Astrocyte (in vitro differentiated cells and primary cell): ENCODE measurements at regions not wholly inside any gene's neighbourhood (a gene's known extent, or its start where the extent isn't known, plus 50 kb on each side); places are given as distances from the start of the nearest gene placed in this dataset.

ENCODE experiments used
- DNase-seq: peaks from one replicate; pipeline ENCODE4 v3.0.0-alpha.2; 2010; ENCODE audit warnings: low read depth
- FAIRE-seq: peaks from 2 replicates; lab custom pipeline; 2011; peaks lifted over from hg19 to GRCh38; lab: Jason Lieb, UNC
- H2AFZ ChIP-seq: 2 replicates; pipeline ENCODE4 v1.6.0; 2012; ENCODE audit warnings: low read depth, low read length, inconsistent platforms
- H3K27ac ChIP-seq: 2 replicates; pipeline ENCODE4 v1.5.1; 2011; ENCODE audit warnings: low read depth, low read length, inconsistent platforms
- H3K27me3 ChIP-seq: 2 replicates; pipeline ENCODE4 v1.6.0; 2011; ENCODE audit warnings: low read length, inconsistent platforms; ENCODE audit not compliant: insufficient read depth
- H3K36me3 ChIP-seq: 2 replicates; pipeline ENCODE4 v1.5.1; 2011; ENCODE audit warnings: low read length, inconsistent platforms; ENCODE audit not compliant: insufficient read depth
- H3K4me1 ChIP-seq: 2 replicates; pipeline ENCODE4 v1.5.1; 2011; ENCODE audit warnings: low read length, inconsistent platforms; ENCODE audit not compliant: insufficient read depth
- H3K4me2 ChIP-seq: 2 replicates; pipeline ENCODE4 v1.6.0; 2012; ENCODE audit warnings: low read length, inconsistent platforms
- H3K4me3 ChIP-seq: 2 replicates; pipeline ENCODE4 v1.5.1; 2011; ENCODE audit warnings: low read depth, mild to moderate bottlenecking, low read length, inconsistent platforms; ENCODE audit not compliant: insufficient read depth
- H3K79me2 ChIP-seq: 2 replicates; pipeline ENCODE4 v1.6.0; 2012; ENCODE audit warnings: mild to moderate bottlenecking, low read length, inconsistent platforms; ENCODE audit not compliant: insufficient read depth
- H3K9ac ChIP-seq: 2 replicates; pipeline ENCODE4 v1.6.0; 2012; ENCODE audit warnings: mild to moderate bottlenecking, low read length, inconsistent platforms
- H3K9me3 ChIP-seq: 2 replicates; pipeline ENCODE4 v1.5.1; 2012; ENCODE audit warnings: low read depth, mild to moderate bottlenecking, low read length, inconsistent platforms; ENCODE audit not compliant: insufficient read depth
- H4K20me1 ChIP-seq: 2 replicates; pipeline ENCODE4 v1.6.0; 2012; ENCODE audit warnings: low read length, inconsistent platforms; ENCODE audit not compliant: insufficient read depth
- H3K27ac Mint-ChIP-seq: one replicate; pipeline ENCODE4 v1.8.0; 2021; ENCODE audit warnings: mild to moderate bottlenecking, mixed read lengths; ENCODE audit not compliant: unreplicated experiment
- H3K27me3 Mint-ChIP-seq: one replicate; pipeline ENCODE4 v1.8.0; 2021; ENCODE audit warnings: low read depth, mixed read lengths; ENCODE audit not compliant: unreplicated experiment
- H3K36me3 Mint-ChIP-seq: one replicate; pipeline ENCODE4 v1.8.0; 2021; ENCODE audit warnings: low read depth, mixed read lengths; ENCODE audit not compliant: unreplicated experiment
- H3K4me1 Mint-ChIP-seq: one replicate; pipeline ENCODE4 v1.8.0; 2021; ENCODE audit warnings: low read depth, mixed read lengths; ENCODE audit not compliant: unreplicated experiment
- H3K4me3 Mint-ChIP-seq: one replicate; pipeline ENCODE4 v1.8.0; 2021; ENCODE audit warnings: mild to moderate bottlenecking, moderate library complexity, mixed read lengths; ENCODE audit not compliant: unreplicated experiment
- H3K9me3 Mint-ChIP-seq: one replicate; pipeline ENCODE4 v1.8.0; 2021; ENCODE audit warnings: mild to moderate bottlenecking, mixed read lengths; ENCODE audit not compliant: unreplicated experiment
- EZH2 ChIP-seq: IDR thresholded peaks from 2 replicates; pipeline ENCODE4 v1.6.1; 2012; ENCODE audit warnings: mild to moderate bottlenecking, low read length, inconsistent platforms; ENCODE audit not compliant: insufficient read depth
- TF ChIP-seq, protein P1 (sequence below): IDR thresholded peaks from 2 replicates; pipeline ENCODE4 v1.5.1; 2011; ENCODE audit warnings: low read depth, mild to moderate bottlenecking, inconsistent platforms, low read length, moderate library complexity; ENCODE audit not compliant: insufficient read depth

DNA sequence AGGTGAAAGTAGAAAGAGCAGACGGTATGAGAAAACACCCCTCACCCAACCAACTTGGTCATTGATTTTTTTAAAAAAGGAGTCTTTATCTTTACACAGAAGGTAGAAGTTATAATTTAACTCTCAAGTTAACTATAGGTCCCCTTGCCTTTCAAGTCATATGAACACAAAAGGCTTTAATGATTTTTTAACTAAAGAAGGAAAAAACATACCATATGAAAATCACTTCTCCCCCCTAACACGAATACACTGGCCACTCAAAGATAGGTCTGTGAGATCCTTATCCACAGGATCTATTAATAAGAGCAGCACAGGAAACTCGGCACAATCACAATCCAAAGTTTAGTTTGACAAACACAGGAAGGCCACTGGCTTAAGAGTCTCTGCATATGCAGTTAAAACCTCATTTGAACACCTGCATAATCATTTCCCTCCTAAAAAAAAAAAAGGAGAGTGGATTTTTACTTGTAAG, 138.0 kb downstream of the ENC1 start:
- no peak overlapping the region for H2AFZ ChIP-seq
- no peak overlapping the region for H3K27ac Mint-ChIP-seq
- H3K27me3 Mint-ChIP-seq, result no peaks in the 10 kb centered on the region
- H3K4me1 Mint-ChIP-seq, result peaks cover 10% of the 10 kb centered on the region
- H3K4me2 ChIP-seq, result no peak overlapping the region
- no peaks in the 10 kb centered on the region for H3K9me3 Mint-ChIP-seq
- H3K27ac ChIP-seq, result no peak overlapping the region
- no peaks in the 10 kb centered on the region for H3K36me3 Mint-ChIP-seq
- no peaks in the 10 kb centered on the region for H3K4me1 ChIP-seq
- no peaks in the 10 kb centered on the region for H3K36me3 ChIP-seq
- no peak overlapping the region for H3K4me3 Mint-ChIP-seq
- TF ChIP-seq, protein P1, sequence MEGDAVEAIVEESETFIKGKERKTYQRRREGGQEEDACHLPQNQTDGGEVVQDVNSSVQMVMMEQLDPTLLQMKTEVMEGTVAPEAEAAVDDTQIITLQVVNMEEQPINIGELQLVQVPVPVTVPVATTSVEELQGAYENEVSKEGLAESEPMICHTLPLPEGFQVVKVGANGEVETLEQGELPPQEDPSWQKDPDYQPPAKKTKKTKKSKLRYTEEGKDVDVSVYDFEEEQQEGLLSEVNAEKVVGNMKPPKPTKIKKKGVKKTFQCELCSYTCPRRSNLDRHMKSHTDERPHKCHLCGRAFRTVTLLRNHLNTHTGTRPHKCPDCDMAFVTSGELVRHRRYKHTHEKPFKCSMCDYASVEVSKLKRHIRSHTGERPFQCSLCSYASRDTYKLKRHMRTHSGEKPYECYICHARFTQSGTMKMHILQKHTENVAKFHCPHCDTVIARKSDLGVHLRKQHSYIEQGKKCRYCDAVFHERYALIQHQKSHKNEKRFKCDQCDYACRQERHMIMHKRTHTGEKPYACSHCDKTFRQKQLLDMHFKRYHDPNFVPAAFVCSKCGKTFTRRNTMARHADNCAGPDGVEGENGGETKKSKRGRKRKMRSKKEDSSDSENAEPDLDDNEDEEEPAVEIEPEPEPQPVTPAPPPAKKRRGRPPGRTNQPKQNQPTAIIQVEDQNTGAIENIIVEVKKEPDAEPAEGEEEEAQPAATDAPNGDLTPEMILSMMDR, result no peak
- TF ChIP-seq EZH2, result no peak
- H3K4me3 ChIP-seq, result no peak overlapping the region
- no peak for DNase-seq
- H3K9ac ChIP-seq, result no peak overlapping the region
- no peaks in the 10 kb centered on the region for H3K27me3 ChIP-seq
- H3K79me2 ChIP-seq, result no peaks in the 10 kb centered on the region
- no peaks in the 10 kb centered on the region for H3K9me3 ChIP-seq
- no peaks in the 10 kb centered on the region for H4K20me1 ChIP-seq
- FAIRE-seq, result no peak

DNA sequence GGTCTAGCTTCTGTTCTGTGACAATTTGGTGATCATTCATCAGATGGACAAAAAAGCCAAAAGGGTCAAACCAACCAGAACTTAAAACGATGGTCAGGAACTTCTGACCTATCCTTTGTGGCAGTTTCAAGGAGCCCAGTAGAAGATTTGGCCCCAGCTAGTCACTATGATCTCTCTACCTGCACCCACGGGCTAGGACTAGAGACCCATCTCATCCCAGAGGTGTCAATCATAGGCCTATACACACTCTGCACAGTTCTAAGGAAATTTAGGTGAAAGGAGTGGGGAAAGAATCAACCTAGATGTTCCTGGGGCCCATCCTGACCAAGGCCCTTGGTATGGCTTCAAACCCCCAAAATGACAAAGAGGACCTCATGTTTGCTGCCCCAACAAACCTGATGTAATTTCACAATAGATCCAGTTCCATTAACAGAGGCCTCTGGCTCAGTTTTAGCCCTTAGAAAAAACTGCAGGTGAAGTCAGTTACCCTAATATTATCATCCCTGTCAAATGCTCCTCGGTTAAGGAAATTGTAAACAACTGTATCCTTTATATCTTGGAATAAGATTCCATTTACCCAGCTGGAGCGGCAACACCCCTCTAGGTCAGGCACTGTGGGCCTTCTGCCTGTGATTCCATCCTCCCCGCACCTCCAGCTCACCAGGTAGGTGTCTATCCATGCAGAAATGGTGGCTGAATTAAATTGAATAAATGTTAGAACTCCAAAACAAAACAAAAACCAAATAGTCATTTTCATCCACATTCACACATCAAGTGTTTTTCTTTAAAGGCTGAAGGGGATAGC, 138.7 kb downstream of the ENC1 start:
- H3K36me3 ChIP-seq, result no peaks in the 10 kb centered on the region
- no peak for DNase-seq
- FAIRE-seq, result no peak
- H3K27ac Mint-ChIP-seq, result no peak overlapping the region
- no peaks in the 10 kb centered on the region for H3K4me1 ChIP-seq
- H3K4me3 Mint-ChIP-seq, result no peak overlapping the region
- no peaks in the 10 kb centered on the region for H3K9me3 Mint-ChIP-seq
- no peaks in the 10 kb centered on the region for H3K79me2 ChIP-seq
- peaks cover 10% of the 10 kb centered on the region for H3K4me1 Mint-ChIP-seq
- TF ChIP-seq, protein P1, result no peak
- TF ChIP-seq EZH2, result no peak
- no peaks in the 10 kb centered on the region for H3K36me3 Mint-ChIP-seq
- no peak overlapping the region for H3K4me2 ChIP-seq
- H3K27ac ChIP-seq, result no peak overlapping the region
- no peak overlapping the region for H3K9ac ChIP-seq
- H3K27me3 Mint-ChIP-seq, result no peaks in the 10 kb centered on the region
- no peak overlapping the region for H2AFZ ChIP-seq
- no peaks in the 10 kb centered on the region for H3K9me3 ChIP-seq
- H3K4me3 ChIP-seq, result no peak overlapping the region
- no peaks in the 10 kb centered on the region for H4K20me1 ChIP-seq
- H3K27me3 ChIP-seq, result no peaks in the 10 kb centered on the region
